ENCODE measurements at regions not wholly inside any gene's neighbourhood (a gene's known extent, or its start where the extent isn't known, plus 50 kb on each side); places are given as distances from the start of the nearest gene placed in this dataset.

DNA sequence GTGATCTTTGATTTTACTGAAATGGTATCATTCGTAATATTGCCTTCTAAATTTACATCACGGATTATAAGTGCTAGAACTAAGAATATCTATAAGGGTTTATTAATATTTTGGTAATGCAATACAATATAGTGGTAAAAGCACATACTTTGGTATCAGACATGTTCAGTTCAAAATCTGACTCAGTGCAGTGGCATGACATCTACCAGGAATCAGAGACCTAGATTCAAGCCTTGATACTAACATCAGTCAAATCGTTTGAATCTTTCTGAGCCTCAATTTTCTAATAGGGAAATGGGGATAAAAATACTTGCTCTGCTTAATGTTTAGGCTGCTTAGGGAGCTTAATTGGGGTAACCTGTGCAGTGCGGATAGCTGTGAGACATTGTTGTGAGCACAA, 488.0 kb downstream of the BCKDHB start:
- no peak overlapping the region for H3K4me3 ChIP-seq (ENCODE audit: low read depth in 1 of 3, low read length in 3 of 3)
- DNase-seq (ENCODE audit: low spot score), result no peak
- no peak overlapping the region for H3K9ac ChIP-seq (ENCODE audit: low read depth in 1 of 2, low read length in 2 of 2)
- TF ChIP-seq, protein P1, sequence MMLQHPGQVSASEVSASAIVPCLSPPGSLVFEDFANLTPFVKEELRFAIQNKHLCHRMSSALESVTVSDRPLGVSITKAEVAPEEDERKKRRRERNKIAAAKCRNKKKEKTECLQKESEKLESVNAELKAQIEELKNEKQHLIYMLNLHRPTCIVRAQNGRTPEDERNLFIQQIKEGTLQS (IDR thresholded peaks at IDR 0.05), result no peak
- TF ChIP-seq, protein P2, sequence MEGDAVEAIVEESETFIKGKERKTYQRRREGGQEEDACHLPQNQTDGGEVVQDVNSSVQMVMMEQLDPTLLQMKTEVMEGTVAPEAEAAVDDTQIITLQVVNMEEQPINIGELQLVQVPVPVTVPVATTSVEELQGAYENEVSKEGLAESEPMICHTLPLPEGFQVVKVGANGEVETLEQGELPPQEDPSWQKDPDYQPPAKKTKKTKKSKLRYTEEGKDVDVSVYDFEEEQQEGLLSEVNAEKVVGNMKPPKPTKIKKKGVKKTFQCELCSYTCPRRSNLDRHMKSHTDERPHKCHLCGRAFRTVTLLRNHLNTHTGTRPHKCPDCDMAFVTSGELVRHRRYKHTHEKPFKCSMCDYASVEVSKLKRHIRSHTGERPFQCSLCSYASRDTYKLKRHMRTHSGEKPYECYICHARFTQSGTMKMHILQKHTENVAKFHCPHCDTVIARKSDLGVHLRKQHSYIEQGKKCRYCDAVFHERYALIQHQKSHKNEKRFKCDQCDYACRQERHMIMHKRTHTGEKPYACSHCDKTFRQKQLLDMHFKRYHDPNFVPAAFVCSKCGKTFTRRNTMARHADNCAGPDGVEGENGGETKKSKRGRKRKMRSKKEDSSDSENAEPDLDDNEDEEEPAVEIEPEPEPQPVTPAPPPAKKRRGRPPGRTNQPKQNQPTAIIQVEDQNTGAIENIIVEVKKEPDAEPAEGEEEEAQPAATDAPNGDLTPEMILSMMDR (IDR thresholded peaks at IDR 0.05; ENCODE audit: low read depth, low read length, missing input control), result no peak
- TF ChIP-seq YY1 (IDR thresholded peaks at IDR 0.05), result no peak
- no peak for TF ChIP-seq JUND (IDR thresholded peaks at IDR 0.05)
- TF ChIP-seq, protein P3, sequence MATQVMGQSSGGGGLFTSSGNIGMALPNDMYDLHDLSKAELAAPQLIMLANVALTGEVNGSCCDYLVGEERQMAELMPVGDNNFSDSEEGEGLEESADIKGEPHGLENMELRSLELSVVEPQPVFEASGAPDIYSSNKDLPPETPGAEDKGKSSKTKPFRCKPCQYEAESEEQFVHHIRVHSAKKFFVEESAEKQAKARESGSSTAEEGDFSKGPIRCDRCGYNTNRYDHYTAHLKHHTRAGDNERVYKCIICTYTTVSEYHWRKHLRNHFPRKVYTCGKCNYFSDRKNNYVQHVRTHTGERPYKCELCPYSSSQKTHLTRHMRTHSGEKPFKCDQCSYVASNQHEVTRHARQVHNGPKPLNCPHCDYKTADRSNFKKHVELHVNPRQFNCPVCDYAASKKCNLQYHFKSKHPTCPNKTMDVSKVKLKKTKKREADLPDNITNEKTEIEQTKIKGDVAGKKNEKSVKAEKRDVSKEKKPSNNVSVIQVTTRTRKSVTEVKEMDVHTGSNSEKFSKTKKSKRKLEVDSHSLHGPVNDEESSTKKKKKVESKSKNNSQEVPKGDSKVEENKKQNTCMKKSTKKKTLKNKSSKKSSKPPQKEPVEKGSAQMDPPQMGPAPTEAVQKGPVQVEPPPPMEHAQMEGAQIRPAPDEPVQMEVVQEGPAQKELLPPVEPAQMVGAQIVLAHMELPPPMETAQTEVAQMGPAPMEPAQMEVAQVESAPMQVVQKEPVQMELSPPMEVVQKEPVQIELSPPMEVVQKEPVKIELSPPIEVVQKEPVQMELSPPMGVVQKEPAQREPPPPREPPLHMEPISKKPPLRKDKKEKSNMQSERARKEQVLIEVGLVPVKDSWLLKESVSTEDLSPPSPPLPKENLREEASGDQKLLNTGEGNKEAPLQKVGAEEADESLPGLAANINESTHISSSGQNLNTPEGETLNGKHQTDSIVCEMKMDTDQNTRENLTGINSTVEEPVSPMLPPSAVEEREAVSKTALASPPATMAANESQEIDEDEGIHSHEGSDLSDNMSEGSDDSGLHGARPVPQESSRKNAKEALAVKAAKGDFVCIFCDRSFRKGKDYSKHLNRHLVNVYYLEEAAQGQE (IDR thresholded peaks at IDR 0.05), result no peak
- TF ChIP-seq FOXA1 (IDR thresholded peaks at IDR 0.05), result no peak
- no peak for TF ChIP-seq RXRA (IDR thresholded peaks at IDR 0.05)
- no peak for TF ChIP-seq RAD21 (IDR thresholded peaks at IDR 0.05)
- no peaks in the 10 kb centered on the region for H3K36me3 ChIP-seq (ENCODE audit: control insufficient read depth in 4 of 4, insufficient read depth in 3 of 4, low read depth in 1 of 4, low read length in 3 of 4)
- WGBS, result 92% methylated on average over 4 of the region's 4 CpGs
- H3K4me1 ChIP-seq (ENCODE audit: control insufficient read depth in 4 of 4, insufficient read depth in 4 of 4, low read length in 3 of 4), result no peaks in the 10 kb centered on the region
- no peaks in the 10 kb centered on the region for H3K9me3 ChIP-seq (ENCODE audit: control insufficient read depth in 4 of 4, low read length in 3 of 4)
- no peaks in the 10 kb centered on the region for H3K27me3 ChIP-seq (ENCODE audit: control insufficient read depth in 4 of 4, insufficient read depth in 4 of 4, low read length in 3 of 4)
- no peak overlapping the region for H3K27ac ChIP-seq (ENCODE audit: low read depth in 1 of 2, low read length in 2 of 2)

DNA sequence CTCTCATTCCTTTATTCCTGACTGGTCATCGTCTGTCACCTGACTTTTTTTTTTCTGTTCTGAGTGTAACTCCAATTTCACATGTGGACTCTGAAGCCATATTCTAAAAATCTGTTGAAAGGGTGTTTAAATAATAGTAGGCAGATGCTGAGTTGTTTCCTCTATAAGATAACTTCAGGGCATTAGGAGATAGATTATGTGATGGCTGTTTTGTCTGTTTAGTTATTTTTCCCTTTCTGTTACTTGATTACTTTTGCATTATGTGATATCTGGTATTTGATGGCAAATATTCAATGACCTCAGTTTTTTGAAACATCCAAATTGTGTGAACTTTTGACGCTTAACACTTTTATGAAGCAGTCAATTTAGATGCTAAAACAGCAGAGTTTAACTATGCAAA, 486.0 kb downstream of the BCKDHB start:
- Histone ChIP-seq H3K9ac (ENCODE audit: low read depth in 1 of 2, low read length in 2 of 2) (no peak overlapping the region), H3K4me3 (ENCODE audit: low read depth in 1 of 3, low read length in 3 of 3) (no peak overlapping the region), H3K4me1 (ENCODE audit: control insufficient read depth in 4 of 4, insufficient read depth in 4 of 4, low read length in 3 of 4) (no peaks in the 10 kb centered on the region), H3K27me3 (ENCODE audit: control insufficient read depth in 4 of 4, insufficient read depth in 4 of 4, low read length in 3 of 4) (no peaks in the 10 kb centered on the region), H3K9me3 (ENCODE audit: control insufficient read depth in 4 of 4, low read length in 3 of 4) (no peaks in the 10 kb centered on the region), H3K27ac (ENCODE audit: low read depth in 1 of 2, low read length in 2 of 2) (no peak overlapping the region), H3K36me3 (ENCODE audit: control insufficient read depth in 4 of 4, insufficient read depth in 3 of 4, low read depth in 1 of 4, low read length in 3 of 4) (no peaks in the 10 kb centered on the region)
- TF ChIP-seq, protein P2 (IDR thresholded peaks at IDR 0.05; ENCODE audit: low read depth, low read length, missing input control), result no peak
- TF ChIP-seq GABPA (IDR thresholded peaks at IDR 0.05 in 1 of 2, conservative IDR thresholded peaks at IDR 0.05 in 1 of 2) (no peak), JUND (IDR thresholded peaks at IDR 0.05) (no peak), YY1 (IDR thresholded peaks at IDR 0.05) (no peak), RXRA (IDR thresholded peaks at IDR 0.05) (no peak), HNF4G (IDR thresholded peaks at IDR 0.05) (no peak), EGR1 (IDR thresholded peaks at IDR 0.05; ENCODE audit: low read depth in 2 of 2) (no peak), TAF1 (conservative IDR thresholded peaks at IDR 0.05) (no peak), FOXA1 (IDR thresholded peaks at IDR 0.05) (no peak), SP1 (IDR thresholded peaks at IDR 0.05) (no peak), FOXA2 (IDR thresholded peaks at IDR 0.05) (no peak), NR2F2 (IDR thresholded peaks at IDR 0.05) (no peak), HNF4A (conservative IDR thresholded peaks at IDR 0.05) (no peak), RAD21 (IDR thresholded peaks at IDR 0.05) (no peak)
- TF ChIP-seq, protein P4, sequence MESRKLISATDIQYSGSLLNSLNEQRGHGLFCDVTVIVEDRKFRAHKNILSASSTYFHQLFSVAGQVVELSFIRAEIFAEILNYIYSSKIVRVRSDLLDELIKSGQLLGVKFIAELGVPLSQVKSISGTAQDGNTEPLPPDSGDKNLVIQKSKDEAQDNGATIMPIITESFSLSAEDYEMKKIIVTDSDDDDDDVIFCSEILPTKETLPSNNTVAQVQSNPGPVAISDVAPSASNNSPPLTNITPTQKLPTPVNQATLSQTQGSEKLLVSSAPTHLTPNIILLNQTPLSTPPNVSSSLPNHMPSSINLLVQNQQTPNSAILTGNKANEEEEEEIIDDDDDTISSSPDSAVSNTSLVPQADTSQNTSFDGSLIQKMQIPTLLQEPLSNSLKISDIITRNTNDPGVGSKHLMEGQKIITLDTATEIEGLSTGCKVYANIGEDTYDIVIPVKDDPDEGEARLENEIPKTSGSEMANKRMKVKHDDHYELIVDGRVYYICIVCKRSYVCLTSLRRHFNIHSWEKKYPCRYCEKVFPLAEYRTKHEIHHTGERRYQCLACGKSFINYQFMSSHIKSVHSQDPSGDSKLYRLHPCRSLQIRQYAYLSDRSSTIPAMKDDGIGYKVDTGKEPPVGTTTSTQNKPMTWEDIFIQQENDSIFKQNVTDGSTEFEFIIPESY (IDR thresholded peaks at IDR 0.05), result no peak
- TF ChIP-seq, protein P5, sequence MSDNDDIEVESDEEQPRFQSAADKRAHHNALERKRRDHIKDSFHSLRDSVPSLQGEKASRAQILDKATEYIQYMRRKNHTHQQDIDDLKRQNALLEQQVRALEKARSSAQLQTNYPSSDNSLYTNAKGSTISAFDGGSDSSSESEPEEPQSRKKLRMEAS (IDR thresholded peaks at IDR 0.05), result no peak
- TF ChIP-seq, protein P3 (IDR thresholded peaks at IDR 0.05), result no peak
- TF ChIP-seq, protein P1 (IDR thresholded peaks at IDR 0.05), result no peak
- DNase-seq (ENCODE audit: low spot score), result no peak
- 84% methylated on average over 2 of the region's 2 CpGs for WGBS
